Lung (tissue), 11 donors: ENCODE measurements at regions not wholly inside any gene's neighbourhood (a gene's known extent, or its start where the extent isn't known, plus 50 kb on each side); places are given as distances from the start of the nearest gene placed in this dataset.

Experiments used
- ATAC-seq: fragments of 200-7000 bp; cut with Tn5 transposase; one replicate; pipeline ENCODE4 v1.9.1; 2020; ENCODE audit warnings: moderate number of reproducible peaks; ENCODE audit not compliant: insufficient read depth, low FRiP score
- DNase-seq, 3 donors: peaks; one replicate each; pipeline ENCODE4 v3.0.0-alpha.2; 2013 to 2017
- H3K27ac ChIP-seq, 2 donors: one replicate each; pipeline ENCODE4 v1.5.1; 2013; ENCODE audit warnings: mild to moderate bottlenecking in 2 of 2, moderate library complexity in 2 of 2, control low read depth in 1 of 2, inconsistent platforms in 1 of 2, low read depth in 1 of 2, low read length in 1 of 2
- H3K27me3 ChIP-seq, 3 donors: one replicate each; pipeline ENCODE4 v1.5.1; 2013; ENCODE audit warnings: low read length in 2 of 3; ENCODE audit not compliant: control insufficient read depth in 3 of 3, insufficient read depth in 3 of 3
- H3K36me3 ChIP-seq, 4 donors: one replicate each; pipeline ENCODE4 v1.5.1; 2013; ENCODE audit warnings: low read length in 4 of 4, mild to moderate bottlenecking in 1 of 4, moderate library complexity in 1 of 4; ENCODE audit not compliant: control insufficient read depth in 4 of 4, insufficient read depth in 4 of 4
- H3K4me1 ChIP-seq, 5 donors: one replicate each; pipeline ENCODE4 v1.5.1; 2013; ENCODE audit warnings: low read length in 5 of 5, mild to moderate bottlenecking in 2 of 5, moderate library complexity in 1 of 5; ENCODE audit not compliant: control insufficient read depth in 5 of 5, insufficient read depth in 5 of 5
- H3K4me3 ChIP-seq: one replicate; pipeline ENCODE4 v1.5.1; 2013; ENCODE audit warnings: mild to moderate bottlenecking, control low read depth, moderate library complexity
- H3K9ac ChIP-seq, 2 donors: one replicate each; pipeline ENCODE4 v1.5.1; 2013; ENCODE audit warnings: low read length in 2 of 2, control low read depth in 1 of 2; ENCODE audit not compliant: insufficient read depth in 1 of 2
- H3K9me3 ChIP-seq, 4 donors: one replicate each; pipeline ENCODE4 v1.5.1; 2013; ENCODE audit warnings: low read length in 3 of 4, mild to moderate bottlenecking in 1 of 4, moderate library complexity in 1 of 4; ENCODE audit not compliant: control insufficient read depth in 4 of 4, insufficient read depth in 3 of 4
- CTCF ChIP-seq: IDR thresholded peaks from 2 replicates; pipeline ENCODE4 v1.5.1; 2012; ENCODE audit warnings: mild to moderate bottlenecking; ENCODE audit errors: control extremely low read depth, extremely low read depth
- WGBS, 2 donors: extraction: QIAGEN DNeasy Blood & Tissue Kit; methylation state at CpG; one replicate each; pipeline ENCODE4 v1.1.7; 2013; 5-methylcytosine and 5-hydroxymethylcytosine counted together
- donor health status: control.
- donor health status: control.
- donor health status: Bipolar disorder and iron deficiency.
- donor health status: healthy.
- donor health status: DM: yes; HTN: yes; CAD: no.

GRCh38 chr6:122151066-122151465 is 248.4 kb upstream of the HSF2 start:
- Histone ChIP-seq H3K9me3 (no peaks in the 10 kb centered on the region), H3K36me3 (no peaks in the 10 kb centered on the region), H3K27ac (no peak overlapping the region), H3K9ac (no peak overlapping the region), H3K4me1 (peaks cover 0 to 6% (median 3%) of the 10 kb centered on the region in 5 donors), H3K27me3 (no peaks in the 10 kb centered on the region), H3K4me3 (no peak overlapping the region)
- no peak for ATAC-seq
- no peak for TF ChIP-seq CTCF
- 49 to 64% methylated on average over 1 of the region's 1 CpG for WGBS, 2 donors
- no peak for DNase-seq

- Histone ChIP-seq H3K27me3 (no peaks in the 10 kb centered on the region), H3K9me3 (no peaks in the 10 kb centered on the region), H3K4me3 (no peak overlapping the region), H3K9ac (no peak overlapping the region), H3K27ac (no peak overlapping the region), H3K4me1 (peaks cover 0 to 6% (median 3%) of the 10 kb centered on the region in 5 donors), H3K36me3 (no peaks in the 10 kb centered on the region)
- ATAC-seq (no peak), DNase-seq (peak in 2 of 3 donors; percentile 42 to 54)
- 50 to 81% methylated on average over 1 of the region's 1 CpG for WGBS, 2 donors
- no peak for TF ChIP-seq CTCF
Measured at GRCh38 chr6:122151763-122152162, 247.7 kb upstream of the HSF2 start.

GRCh38 chr6:122153557-122153956 is 245.9 kb upstream of the HSF2 start:
- Histone ChIP-seq H3K36me3 (no peaks in the 10 kb centered on the region), H3K27me3 (no peaks in the 10 kb centered on the region), H3K4me1 (peaks cover 0 to 6% (median 3%) of the 10 kb centered on the region in 5 donors), H3K4me3 (no peak overlapping the region), H3K9me3 (no peaks in the 10 kb centered on the region), H3K27ac (peak overlapping the region in 1 of 2 donors; percentile 21), H3K9ac (no peak overlapping the region)
- no peak for TF ChIP-seq CTCF
- DNase-seq (no peak), ATAC-seq (no peak)
- 56 to 58% methylated on average over 3 of the region's 3 CpGs for WGBS, 2 donors

GRCh38 chr6:122154155-122154554 is 245.3 kb upstream of the HSF2 start:
- no peak for ATAC-seq
- WGBS, 2 donors: 62 to 76% methylated on average over 1 of the region's 1 CpG
- no peaks in the 10 kb centered on the region for H3K36me3 ChIP-seq

More at GRCh38 chr6:122154155-122154554, 245.3 kb upstream of the HSF2 start:
- no peak for DNase-seq
- Histone ChIP-seq H3K9ac (no peak overlapping the region), H3K4me1 (peaks cover 0 to 6% (median 3%) of the 10 kb centered on the region in 5 donors), H3K27ac (no peak overlapping the region), H3K4me3 (no peak overlapping the region), H3K27me3 (no peaks in the 10 kb centered on the region), H3K9me3 (no peaks in the 10 kb centered on the region)
- TF ChIP-seq CTCF: no peak
